ENCODE measurements at regions not wholly inside any gene's neighbourhood (a gene's known extent, or its start where the extent isn't known, plus 50 kb on each side); places are given as distances from the start of the nearest gene placed in this dataset.

GRCh38 chr5:128764601-128765310, 200.5 kb upstream of the SLC27A6 start:
- no peak for TF ChIP-seq POLR2AphosphoS5 (IDR thresholded peaks at IDR 0.05; ENCODE audit: low read depth)
- TF ChIP-seq SPI1 (IDR thresholded peaks at IDR 0.05; ENCODE audit: borderline replicate concordance, low read depth) = no peak
- no peak for TF ChIP-seq CTCF (IDR thresholded peaks at IDR 0.05; ENCODE audit: insufficient read depth, low read length)
- no peak for TF ChIP-seq GABPA (IDR thresholded peaks at IDR 0.05; ENCODE audit: low read depth)
- no peak for TF ChIP-seq REST (IDR thresholded peaks at IDR 0.05; ENCODE audit: insufficient replicate concordance, low read depth)
- H3K4me3 ChIP-seq (replicated peaks; ENCODE audit: insufficient read depth, low read length) = no peak overlapping the region
- H3K27me3 ChIP-seq (ENCODE audit: insufficient read depth, poor library complexity, severe bottlenecking) = no peaks in the 10 kb centered on the region
- no peak for DNase-seq (ENCODE audit: low read depth in 1 of 2, low spot score in 1 of 2)
- no peak overlapping the region for H3K27ac ChIP-seq (replicated peaks)

- H3K27ac ChIP-seq (replicated peaks) = no peak overlapping the region
- H3K27me3 ChIP-seq (ENCODE audit: insufficient read depth, poor library complexity, severe bottlenecking) = no peaks in the 10 kb centered on the region
- no peak overlapping the region for H3K4me3 ChIP-seq (replicated peaks; ENCODE audit: insufficient read depth, low read length)
- no peak for DNase-seq (ENCODE audit: low read depth in 1 of 2, low spot score in 1 of 2)
- no peak for TF ChIP-seq REST (IDR thresholded peaks at IDR 0.05; ENCODE audit: insufficient replicate concordance, low read depth)
Observed at GRCh38 chr5:128765448-128766061, 199.7 kb upstream of the SLC27A6 start.

- H3K27ac ChIP-seq (replicated peaks) = no peak overlapping the region
- no peak for DNase-seq (ENCODE audit: low read depth in 1 of 2, low spot score in 1 of 2)
- H3K4me3 ChIP-seq (replicated peaks; ENCODE audit: insufficient read depth, low read length) = no peak overlapping the region
- H3K27me3 ChIP-seq (ENCODE audit: insufficient read depth, poor library complexity, severe bottlenecking) = no peaks in the 10 kb centered on the region
- TF ChIP-seq REST (IDR thresholded peaks at IDR 0.05; ENCODE audit: insufficient replicate concordance, low read depth) = no peak
- no peak for TF ChIP-seq CTCF (IDR thresholded peaks at IDR 0.05; ENCODE audit: insufficient read depth, low read length)
- no peak for TF ChIP-seq GABPA (IDR thresholded peaks at IDR 0.05; ENCODE audit: low read depth)
- TF ChIP-seq SPI1 (IDR thresholded peaks at IDR 0.05; ENCODE audit: borderline replicate concordance, low read depth) = no peak
- no peak for TF ChIP-seq POLR2AphosphoS5 (IDR thresholded peaks at IDR 0.05; ENCODE audit: low read depth)
Observed at GRCh38 chr5:128766406-128766805, 198.9 kb upstream of the SLC27A6 start.
